HG03045 (cell line): ENCODE measurements at regions not wholly inside any gene's neighbourhood (a gene's known extent, or its start where the extent isn't known, plus 50 kb on each side); places are given as distances from the start of the nearest gene placed in this dataset.

Experiments used
- ATAC-seq: cut with Tn5 transposase; IDR thresholded peaks from one replicate; pipeline ENCODE4 v1.9.1; 2021; ENCODE audit warnings: mild to moderate bottlenecking, moderate library complexity; ENCODE audit not compliant: unreplicated experiment

- no peak for ATAC-seq
Observed at GRCh38 chr2:180743401-180743800, 237.0 kb upstream of the UBE2E3 start.

- no peak for ATAC-seq
Observed at GRCh38 chr2:180742801-180743200, 237.6 kb upstream of the UBE2E3 start.

DNA sequence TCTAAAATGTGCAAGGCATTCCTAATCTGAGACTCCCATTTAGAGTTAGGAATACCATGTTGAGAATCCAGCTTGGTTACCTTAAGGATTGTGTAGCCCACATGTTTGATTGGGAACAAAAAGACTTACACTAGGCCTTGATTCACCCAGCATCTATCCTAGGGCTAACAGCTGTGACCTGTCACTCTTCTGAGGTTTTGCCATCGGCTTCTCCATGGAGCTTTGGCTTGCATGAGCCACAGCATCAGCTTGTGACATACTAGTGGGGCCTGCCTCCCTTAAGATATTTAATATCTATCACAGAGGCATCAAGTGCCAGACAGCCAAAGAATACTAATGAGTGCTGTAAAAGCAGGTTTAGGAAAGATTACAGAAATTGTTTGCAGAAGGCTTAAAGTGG lies 241.3 kb upstream of the UBE2E3 start:
- ATAC-seq: no peak

DNA sequence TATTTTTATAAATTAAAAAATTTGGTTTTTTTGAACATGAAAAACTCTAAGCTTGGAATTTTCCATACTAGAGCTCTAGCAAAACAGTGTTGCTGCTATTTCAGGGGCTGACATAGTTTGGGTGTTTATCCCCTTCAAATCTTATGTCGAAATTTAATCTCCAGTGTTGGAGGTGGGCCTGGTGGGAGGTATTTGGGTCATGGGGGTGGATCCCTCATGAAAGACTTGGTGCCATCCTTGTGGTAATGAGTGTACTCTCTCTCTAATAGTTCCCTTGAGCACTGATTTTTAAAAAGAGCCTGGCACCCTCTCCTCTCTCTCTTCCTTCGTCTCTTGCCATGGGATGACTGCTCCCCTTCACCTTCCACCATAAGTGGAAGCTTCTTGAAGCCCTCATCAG lies 244.6 kb upstream of the UBE2E3 start:
- ATAC-seq: no peak

DNA sequence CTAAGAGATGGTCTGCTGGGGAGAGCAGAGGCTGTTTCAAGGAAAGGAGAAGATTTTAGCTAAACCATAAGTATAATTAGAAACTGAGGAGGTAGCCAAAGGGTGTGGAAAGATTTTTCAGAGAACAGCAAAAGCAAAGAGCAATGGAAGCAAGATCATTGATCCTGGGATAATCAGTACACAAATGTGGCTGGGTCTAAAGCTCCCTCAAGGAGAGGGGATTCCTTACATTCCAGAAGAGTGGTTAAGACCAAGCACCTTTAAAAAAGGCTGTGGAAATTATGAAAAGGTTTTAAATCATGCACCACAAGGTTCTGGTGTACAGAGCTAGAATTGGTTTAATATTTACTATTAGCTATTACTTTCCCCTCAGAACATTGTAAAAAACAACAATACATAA lies 246.0 kb upstream of the UBE2E3 start:
- ATAC-seq: no peak

GRCh38 chr2:180733330-180733729 lies 247.1 kb upstream of the UBE2E3 start:
- no peak for ATAC-seq

- ATAC-seq: no peak
Observed at GRCh38 chr2:180732337-180732736, 248.1 kb upstream of the UBE2E3 start.

DNA sequence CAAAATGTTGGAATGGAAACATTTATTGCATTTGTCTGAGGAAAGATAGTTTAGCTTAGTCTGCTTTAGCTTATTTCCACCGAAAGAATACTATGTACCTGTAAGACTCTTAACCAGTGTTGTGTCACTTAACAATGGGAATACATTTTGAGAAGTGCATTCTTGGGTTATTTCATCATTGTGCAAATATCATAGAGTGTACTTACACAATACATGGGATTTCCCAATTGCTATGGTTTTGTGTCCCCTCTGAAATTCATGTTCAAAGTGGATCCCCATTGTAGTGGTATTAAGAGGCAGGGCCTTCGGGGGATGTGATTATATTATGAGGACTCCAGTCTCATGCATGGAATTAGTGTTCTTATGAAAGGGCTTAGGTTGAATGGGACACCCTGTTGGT lies 249.4 kb upstream of the UBE2E3 start:
- no peak for ATAC-seq

- no peak for ATAC-seq
Observed at GRCh38 chr2:180728928-180729559, 251.4 kb upstream of the UBE2E3 start.

DNA sequence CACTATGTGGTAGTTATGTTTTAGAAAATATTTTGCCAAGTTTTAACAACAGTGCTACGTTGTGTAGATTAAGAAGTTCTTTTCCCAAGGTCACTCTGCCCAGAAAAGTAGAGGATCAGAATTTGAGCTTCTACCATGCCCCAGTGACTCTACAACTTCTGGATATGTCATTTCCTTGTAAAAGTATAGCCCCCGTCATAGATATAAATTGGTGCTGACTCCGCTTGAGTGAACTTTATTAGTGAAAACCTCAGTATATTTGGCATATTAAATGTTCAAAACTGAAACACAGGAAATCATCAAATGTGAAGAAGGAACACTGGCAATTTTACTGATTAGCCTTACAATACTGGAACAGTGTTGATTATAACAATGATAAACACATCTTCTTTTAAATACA lies 256.7 kb upstream of the UBE2E3 start:
- ATAC-seq: no peak

DNA sequence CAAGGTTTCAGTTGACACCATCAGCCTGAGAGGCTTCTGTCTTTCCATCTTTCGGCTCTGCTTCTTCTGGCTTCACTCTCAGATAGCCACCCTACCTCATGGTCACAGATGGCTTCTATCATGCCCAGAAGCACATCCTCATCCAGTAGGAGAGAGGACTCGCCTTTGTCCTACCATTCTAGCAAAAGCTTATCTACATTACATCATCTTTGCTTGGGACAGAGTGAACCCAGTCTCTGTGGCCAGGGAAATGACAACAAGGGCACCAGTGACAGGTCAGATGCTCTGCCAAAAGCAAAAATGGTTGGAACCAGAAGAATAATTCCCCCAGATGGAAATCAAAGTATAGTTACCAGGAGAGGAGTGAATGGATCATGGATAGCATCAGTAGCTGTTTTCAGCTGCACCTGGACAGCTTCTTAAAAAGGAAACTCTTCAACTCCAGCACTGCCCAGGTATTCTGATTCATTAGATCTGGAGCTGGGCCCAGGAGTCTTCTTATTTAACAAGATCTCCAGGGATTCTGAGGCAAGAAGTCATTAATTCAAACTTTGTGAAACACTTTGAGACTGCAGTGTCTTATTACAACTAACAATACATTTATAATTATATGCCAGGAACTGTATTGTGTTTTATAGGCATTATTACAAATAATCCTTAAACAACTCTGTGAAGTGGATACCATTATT lies 257.7 kb upstream of the UBE2E3 start:
- ATAC-seq: no peak

DNA sequence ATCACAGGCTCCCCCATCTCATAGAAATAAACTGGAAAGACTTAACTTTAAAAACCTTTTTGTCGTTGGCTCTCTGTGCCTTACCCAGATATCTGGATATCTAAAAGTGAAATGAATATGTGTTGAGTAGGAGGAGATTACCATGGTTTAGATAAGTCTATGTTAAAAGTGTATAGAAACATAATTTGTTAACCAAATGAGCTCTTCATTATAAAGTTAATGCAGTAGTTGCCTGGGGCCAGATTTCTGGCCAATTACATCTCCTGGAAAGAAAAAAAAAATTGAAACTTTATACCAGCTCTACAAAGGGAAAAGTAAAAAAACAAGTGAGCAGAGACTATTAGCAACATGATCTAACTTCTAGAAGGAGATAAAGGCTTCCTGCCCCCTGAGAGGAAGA lies 259.6 kb upstream of the UBE2E3 start:
- no peak for ATAC-seq

GRCh38 chr2:180717588-180717987 lies 262.8 kb upstream of the UBE2E3 start:
- no peak for ATAC-seq

- ATAC-seq: no peak
Observed at GRCh38 chr2:180716186-180717180, 263.9 kb upstream of the UBE2E3 start.

DNA sequence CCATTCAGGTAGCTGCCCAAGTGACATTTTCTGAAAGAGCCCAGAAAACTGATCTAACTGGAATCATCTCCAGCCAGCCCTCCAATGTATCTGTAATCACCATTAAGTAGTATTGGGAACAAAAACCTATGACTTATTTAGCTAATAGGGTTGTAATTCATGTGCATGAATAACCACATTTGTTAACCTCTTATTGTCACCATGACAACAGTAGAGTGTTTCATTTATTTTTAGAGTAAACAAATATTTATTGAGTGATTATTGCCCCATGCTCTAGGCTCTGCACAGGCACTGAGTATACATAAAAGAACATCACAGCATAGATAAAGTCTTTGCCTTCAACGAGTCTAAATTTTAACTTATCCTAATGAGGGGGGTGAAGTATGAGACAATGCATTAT lies 265.4 kb upstream of the UBE2E3 start:
- ATAC-seq: no peak

- ATAC-seq: no peak
Observed at GRCh38 chr2:180709392-180710145, 270.8 kb upstream of the UBE2E3 start.

GRCh38 chr2:180707884-180708205 lies 272.6 kb upstream of the UBE2E3 start:
- ATAC-seq: no peak

- ATAC-seq: no peak
Observed at GRCh38 chr2:180707175-180707883, 273.1 kb upstream of the UBE2E3 start.

DNA sequence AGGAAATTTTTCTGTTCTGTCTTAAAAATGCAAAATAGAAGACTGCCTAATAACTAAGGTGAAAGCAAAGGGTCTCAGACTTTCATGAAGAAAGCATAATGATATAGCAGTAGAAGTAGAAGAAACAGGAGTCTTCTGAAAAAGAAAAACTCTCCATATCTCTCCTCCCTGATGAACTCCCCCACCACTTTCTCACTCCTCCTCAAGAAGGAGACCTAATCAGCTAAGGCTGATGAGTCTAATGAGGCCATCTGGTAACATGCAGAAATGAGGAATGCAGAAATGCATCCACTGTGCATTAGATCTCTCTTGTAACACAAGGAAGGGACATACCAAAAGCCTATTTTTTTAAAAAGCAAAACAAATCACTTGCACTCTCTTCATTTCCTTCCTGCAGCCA lies 273.7 kb upstream of the UBE2E3 start:
- ATAC-seq: no peak

DNA sequence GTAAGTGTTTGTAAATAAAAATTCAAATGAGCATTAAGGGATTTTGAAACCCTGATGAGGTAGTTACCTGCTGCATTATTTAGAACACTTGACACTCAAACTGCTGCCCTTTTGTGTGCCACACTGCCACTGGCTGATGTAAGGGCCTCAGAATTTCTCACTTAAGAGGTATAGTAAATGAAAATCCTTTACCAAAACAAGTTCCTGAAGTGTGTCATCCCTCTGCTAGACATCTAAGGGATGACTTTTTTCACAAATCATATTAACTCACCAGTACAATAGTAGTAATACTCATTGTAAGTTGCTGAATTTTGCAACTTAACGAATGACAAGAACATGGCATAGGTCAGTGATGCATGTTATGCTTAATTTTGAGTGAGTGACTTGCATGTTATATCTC lies 274.9 kb upstream of the UBE2E3 start:
- ATAC-seq: no peak

DNA sequence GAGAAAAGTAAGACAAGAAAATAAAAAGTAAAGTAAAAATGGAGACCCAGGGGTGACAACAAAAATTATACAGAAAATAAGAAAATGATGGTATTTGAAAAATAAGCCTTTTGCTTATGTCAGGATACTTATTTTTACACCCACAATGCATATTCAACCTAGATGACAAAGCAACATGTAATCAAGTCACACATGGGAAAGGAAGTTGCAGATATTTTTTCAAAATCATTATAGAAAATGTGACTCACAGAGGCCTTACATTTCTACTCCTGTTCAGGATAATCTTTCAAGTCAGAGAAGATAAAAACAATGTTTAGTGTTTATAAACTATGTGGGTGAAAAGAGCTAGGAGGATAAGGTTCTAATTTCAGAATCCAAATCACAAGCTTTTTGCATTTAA lies 275.3 kb upstream of the UBE2E3 start:
- ATAC-seq: no peak
